NCI-H748 (cell line): ENCODE measurements at regions not wholly inside any gene's neighbourhood (a gene's known extent, or its start where the extent isn't known, plus 50 kb on each side); places are given as distances from the start of the nearest gene placed in this dataset.
"Not testable (repeated sequence)": the region's sequence is repeated elsewhere in the genome, so short reads cannot be mapped to it uniquely, and the experiment has no call there.

ENCODE experiments used
- DNase-seq: peaks from one replicate; lab custom pipeline; 2025; ENCODE audit not compliant: unreplicated experiment; lab: John Stamatoyannopoulos, UW

- no peak for DNase-seq
Observed at GRCh38 chr3:115384381-115384780, 237.3 kb upstream of the ZBTB20 start.

- DNase-seq: no peak
Observed at GRCh38 chr3:115385774-115386730, 237.3 kb upstream of the GAP43 start.

- DNase-seq: no peak
Observed at GRCh38 chr3:115388166-115388565, 235.1 kb upstream of the GAP43 start.

- no peak for DNase-seq
Observed at GRCh38 chr3:115388811-115389210, 234.5 kb upstream of the GAP43 start.

GRCh38 chr3:115396801-115397200, 226.5 kb upstream of the GAP43 start:
- DNase-seq: no peak

- no peak for DNase-seq
Observed at GRCh38 chr3:115397433-115397832, 225.9 kb upstream of the GAP43 start.

- DNase-seq: no peak
Observed at GRCh38 chr3:115398506-115398905, 224.8 kb upstream of the GAP43 start.

GRCh38 chr3:115399750-115400149, 223.6 kb upstream of the GAP43 start:
- no peak for DNase-seq

- no peak for DNase-seq
Observed at GRCh38 chr3:115401298-115401697, 222.0 kb upstream of the GAP43 start.

GRCh38 chr3:115401851-115402501, 221.3 kb upstream of the GAP43 start:
- DNase-seq: no peak

GRCh38 chr3:115402651-115403050, 220.7 kb upstream of the GAP43 start:
- DNase-seq: no peak

GRCh38 chr3:115403786-115404185, 219.5 kb upstream of the GAP43 start:
- no peak for DNase-seq

GRCh38 chr3:115409596-115409995, 213.7 kb upstream of the GAP43 start:
- DNase-seq: no peak

- not testable (repeated sequence) for DNase-seq
Observed at GRCh38 chr3:115414610-115415009, 208.7 kb upstream of the GAP43 start.

- DNase-seq: no peak
Observed at GRCh38 chr3:115415246-115415996, 207.9 kb upstream of the GAP43 start.

GRCh38 chr3:115418583-115418982, 204.7 kb upstream of the GAP43 start:
- DNase-seq: peak; percentile 83

GRCh38 chr3:115420086-115420485, 203.2 kb upstream of the GAP43 start:
- no peak for DNase-seq

- no peak for DNase-seq
Observed at GRCh38 chr3:115423170-115423569, 200.1 kb upstream of the GAP43 start.

GRCh38 chr3:115428841-115429240, 194.5 kb upstream of the GAP43 start:
- DNase-seq: no peak

GRCh38 chr3:115436767-115437301, 186.5 kb upstream of the GAP43 start:
- peak; percentile 39 for DNase-seq

GRCh38 chr3:115438799-115439198, 184.5 kb upstream of the GAP43 start:
- no peak for DNase-seq
